Loucy (cell line): ENCODE measurements at regions not wholly inside any gene's neighbourhood (a gene's known extent, or its start where the extent isn't known, plus 50 kb on each side); places are given as distances from the start of the nearest gene placed in this dataset.

Experiments
- EZH2phosphoT487 ChIP-seq: fragments of 200-600 bp; IDR thresholded peaks from 2 replicates; pipeline ENCODE4 v1.6.1; 2018; ENCODE audit warnings: antibody characterized with exemption, mild to moderate bottlenecking, moderate library complexity, borderline replicate concordance
- TF ChIP-seq, protein P1 (sequence below): fragments of 200-600 bp; sonication (generic); conservative IDR thresholded peaks from 2 replicates; pipeline ENCODE4 v1.5.1; 2014; ENCODE audit warnings: mild to moderate bottlenecking, antibody characterized with exemption, low read length

DNA sequence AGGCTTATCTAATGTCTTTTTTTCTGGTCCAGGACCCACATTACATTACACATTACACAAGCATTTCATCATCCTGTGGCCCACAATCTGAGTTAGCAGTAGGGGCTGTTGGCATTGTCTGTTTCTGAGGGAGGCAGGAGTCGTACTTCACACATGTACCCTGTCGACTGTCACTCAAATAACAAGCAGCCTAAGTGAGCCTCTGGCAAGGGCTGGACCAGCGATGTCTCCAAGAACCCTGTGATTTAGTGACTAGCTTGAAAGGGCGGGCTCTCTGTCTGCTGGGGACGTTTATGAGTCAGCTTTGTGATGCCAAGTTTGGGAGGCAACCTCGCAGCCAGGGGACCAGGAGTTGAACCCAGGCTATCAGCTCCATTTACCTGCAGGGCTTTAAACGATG lies 251.4 kb downstream of the HS3ST3B1 start:
- TF ChIP-seq, protein P1, sequence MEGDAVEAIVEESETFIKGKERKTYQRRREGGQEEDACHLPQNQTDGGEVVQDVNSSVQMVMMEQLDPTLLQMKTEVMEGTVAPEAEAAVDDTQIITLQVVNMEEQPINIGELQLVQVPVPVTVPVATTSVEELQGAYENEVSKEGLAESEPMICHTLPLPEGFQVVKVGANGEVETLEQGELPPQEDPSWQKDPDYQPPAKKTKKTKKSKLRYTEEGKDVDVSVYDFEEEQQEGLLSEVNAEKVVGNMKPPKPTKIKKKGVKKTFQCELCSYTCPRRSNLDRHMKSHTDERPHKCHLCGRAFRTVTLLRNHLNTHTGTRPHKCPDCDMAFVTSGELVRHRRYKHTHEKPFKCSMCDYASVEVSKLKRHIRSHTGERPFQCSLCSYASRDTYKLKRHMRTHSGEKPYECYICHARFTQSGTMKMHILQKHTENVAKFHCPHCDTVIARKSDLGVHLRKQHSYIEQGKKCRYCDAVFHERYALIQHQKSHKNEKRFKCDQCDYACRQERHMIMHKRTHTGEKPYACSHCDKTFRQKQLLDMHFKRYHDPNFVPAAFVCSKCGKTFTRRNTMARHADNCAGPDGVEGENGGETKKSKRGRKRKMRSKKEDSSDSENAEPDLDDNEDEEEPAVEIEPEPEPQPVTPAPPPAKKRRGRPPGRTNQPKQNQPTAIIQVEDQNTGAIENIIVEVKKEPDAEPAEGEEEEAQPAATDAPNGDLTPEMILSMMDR, result no peak
- TF ChIP-seq EZH2phosphoT487, result no peak
